GM10266 (cell line): ENCODE measurements at regions not wholly inside any gene's neighbourhood (a gene's known extent, or its start where the extent isn't known, plus 50 kb on each side); places are given as distances from the start of the nearest gene placed in this dataset.

Source experiments
- DNase-seq: peaks from one replicate; pipeline ENCODE4 v3.0.0; 2012; ENCODE audit errors: extremely low spot score
- CTCF ChIP-seq: IDR thresholded peaks from 2 replicates; pipeline ENCODE4 v1.5.1; 2012; ENCODE audit warnings: mild to moderate bottlenecking, low read depth; ENCODE audit not compliant: control insufficient read depth, insufficient read depth; ENCODE audit errors: missing control alignments

GRCh38 chrX:36508042-36508441 is 500.1 kb upstream of the FAM47C start:
- TF ChIP-seq CTCF, result no peak
- no peak for DNase-seq

GRCh38 chrX:36510736-36511135 is 497.4 kb upstream of the FAM47C start:
- DNase-seq, result no peak
- no peak for TF ChIP-seq CTCF

- TF ChIP-seq CTCF, result no peak
- no peak for DNase-seq
Observed at GRCh38 chrX:36528661-36529060, 479.5 kb upstream of the FAM47C start.

GRCh38 chrX:36534900-36535299 is 473.3 kb upstream of the FAM47C start:
- DNase-seq, result no peak
- no peak for TF ChIP-seq CTCF

GRCh38 chrX:36543499-36543898 is 464.7 kb upstream of the FAM47C start:
- no peak for TF ChIP-seq CTCF
- no peak for DNase-seq

GRCh38 chrX:36562986-36563385 is 445.2 kb upstream of the FAM47C start:
- no peak for DNase-seq
- no peak for TF ChIP-seq CTCF

- no peak for DNase-seq
- no peak for TF ChIP-seq CTCF
Observed at GRCh38 chrX:36568946-36569345, 439.2 kb upstream of the FAM47C start.

- no peak for DNase-seq
Observed at GRCh38 chrX:36573720-36574119, 434.4 kb upstream of the FAM47C start.

More at GRCh38 chrX:36573720-36574119, 434.4 kb upstream of the FAM47C start:
- no peak for TF ChIP-seq CTCF
